ENCODE measurements at regions not wholly inside any gene's neighbourhood (a gene's known extent, or its start where the extent isn't known, plus 50 kb on each side); places are given as distances from the start of the nearest gene placed in this dataset.
"Not testable (repeated sequence)": the region's sequence is repeated elsewhere in the genome, so short reads cannot be mapped to it uniquely, and the experiment has no call there.

DNA sequence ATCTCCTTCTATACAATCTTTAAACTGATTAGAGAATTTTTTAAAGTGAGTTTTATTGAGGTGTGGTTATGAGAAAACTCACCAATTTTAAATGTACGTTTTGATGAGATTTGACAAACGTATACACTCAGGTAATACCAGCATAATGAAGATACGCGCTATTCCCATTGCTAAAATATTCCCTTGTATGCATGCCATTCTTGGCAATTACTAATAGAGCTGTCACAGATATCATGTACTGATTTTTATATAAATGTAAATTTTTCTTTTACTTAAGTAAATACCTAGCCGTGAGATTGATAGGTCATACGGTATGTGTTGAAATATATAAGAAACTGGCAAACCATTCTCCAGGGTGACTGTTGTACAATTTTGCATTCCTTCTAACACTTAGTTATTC lies 384.7 kb downstream of the PTH2R start:
- intact Hi-C loops (cut with DNase I), result no loop called here
- no peaks in the 10 kb centered on the region for H3K9me3 ChIP-seq
- H3K36me3 ChIP-seq, result no peaks in the 10 kb centered on the region
- no peaks in the 10 kb centered on the region for H3K27me3 ChIP-seq
- no peaks in the 10 kb centered on the region for H3K4me1 ChIP-seq
- no peak overlapping the region for H3K27ac ChIP-seq
- H3K4me3 ChIP-seq, result no peak overlapping the region
- no peak for DNase-seq (ENCODE audit: low spot score in 2 of 2)
- TF ChIP-seq, protein P1, sequence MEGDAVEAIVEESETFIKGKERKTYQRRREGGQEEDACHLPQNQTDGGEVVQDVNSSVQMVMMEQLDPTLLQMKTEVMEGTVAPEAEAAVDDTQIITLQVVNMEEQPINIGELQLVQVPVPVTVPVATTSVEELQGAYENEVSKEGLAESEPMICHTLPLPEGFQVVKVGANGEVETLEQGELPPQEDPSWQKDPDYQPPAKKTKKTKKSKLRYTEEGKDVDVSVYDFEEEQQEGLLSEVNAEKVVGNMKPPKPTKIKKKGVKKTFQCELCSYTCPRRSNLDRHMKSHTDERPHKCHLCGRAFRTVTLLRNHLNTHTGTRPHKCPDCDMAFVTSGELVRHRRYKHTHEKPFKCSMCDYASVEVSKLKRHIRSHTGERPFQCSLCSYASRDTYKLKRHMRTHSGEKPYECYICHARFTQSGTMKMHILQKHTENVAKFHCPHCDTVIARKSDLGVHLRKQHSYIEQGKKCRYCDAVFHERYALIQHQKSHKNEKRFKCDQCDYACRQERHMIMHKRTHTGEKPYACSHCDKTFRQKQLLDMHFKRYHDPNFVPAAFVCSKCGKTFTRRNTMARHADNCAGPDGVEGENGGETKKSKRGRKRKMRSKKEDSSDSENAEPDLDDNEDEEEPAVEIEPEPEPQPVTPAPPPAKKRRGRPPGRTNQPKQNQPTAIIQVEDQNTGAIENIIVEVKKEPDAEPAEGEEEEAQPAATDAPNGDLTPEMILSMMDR (IDR thresholded peaks at IDR 0.05), result no peak

DNA sequence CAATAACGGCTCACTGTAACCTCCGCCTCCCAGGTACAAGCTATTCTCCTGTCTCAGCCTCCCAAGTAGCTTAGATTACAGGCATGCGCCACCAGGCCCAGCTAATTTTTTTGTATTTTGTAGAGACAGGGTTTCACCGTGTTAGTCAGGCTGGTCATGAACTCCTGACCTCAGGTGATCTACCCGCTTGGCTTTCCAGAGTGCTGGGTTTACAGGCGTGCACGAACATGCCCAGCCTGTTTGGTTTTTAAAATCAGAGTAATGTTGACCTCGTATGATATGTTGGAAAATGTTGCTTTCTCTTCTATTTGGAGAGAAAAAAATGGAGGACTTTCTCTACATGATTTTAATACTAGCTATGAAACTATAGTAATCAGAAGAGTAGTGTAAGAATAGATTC lies 386.2 kb downstream of the PTH2R start:
- no peaks in the 10 kb centered on the region for H3K36me3 ChIP-seq
- H3K27me3 ChIP-seq, result no peaks in the 10 kb centered on the region
- no peak for DNase-seq (ENCODE audit: low spot score in 2 of 2)
- H3K27ac ChIP-seq, result no peak overlapping the region
- no peaks in the 10 kb centered on the region for H3K4me1 ChIP-seq
- no peaks in the 10 kb centered on the region for H3K9me3 ChIP-seq
- intact Hi-C loops (cut with DNase I), result no loop called here
- TF ChIP-seq, protein P1 (IDR thresholded peaks at IDR 0.05), result no peak
- no peak overlapping the region for H3K4me3 ChIP-seq

DNA sequence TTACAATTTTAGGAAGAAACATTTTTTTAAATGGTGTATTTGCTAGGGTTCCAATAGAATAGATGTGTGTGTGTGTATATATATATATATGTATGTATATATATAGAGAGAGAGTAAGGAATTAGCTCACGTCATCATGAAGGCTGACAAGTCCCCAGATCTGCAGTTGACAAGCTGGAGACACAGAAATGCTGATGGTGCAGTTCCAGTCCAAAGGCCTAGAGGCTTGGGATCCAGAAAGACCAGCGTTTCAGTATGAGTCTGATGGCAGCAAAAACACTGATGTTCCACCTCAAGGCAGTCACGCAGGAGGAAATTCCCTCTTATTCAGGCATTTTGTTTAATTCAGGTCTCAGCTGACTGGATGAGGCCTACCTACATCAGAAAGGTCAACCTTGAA lies 386.8 kb downstream of the PTH2R start:
- Histone ChIP-seq H3K4me1 (no peaks in the 10 kb centered on the region), H3K4me3 (no peak overlapping the region), H3K36me3 (no peaks in the 10 kb centered on the region), H3K27ac (no peak overlapping the region), H3K9me3 (no peaks in the 10 kb centered on the region), H3K27me3 (no peaks in the 10 kb centered on the region)
- DNase-seq (ENCODE audit: low spot score in 2 of 2), result no peak
- TF ChIP-seq, protein P1 (IDR thresholded peaks at IDR 0.05), result no peak
- intact Hi-C loops (cut with DNase I), result no loop called here

DNA sequence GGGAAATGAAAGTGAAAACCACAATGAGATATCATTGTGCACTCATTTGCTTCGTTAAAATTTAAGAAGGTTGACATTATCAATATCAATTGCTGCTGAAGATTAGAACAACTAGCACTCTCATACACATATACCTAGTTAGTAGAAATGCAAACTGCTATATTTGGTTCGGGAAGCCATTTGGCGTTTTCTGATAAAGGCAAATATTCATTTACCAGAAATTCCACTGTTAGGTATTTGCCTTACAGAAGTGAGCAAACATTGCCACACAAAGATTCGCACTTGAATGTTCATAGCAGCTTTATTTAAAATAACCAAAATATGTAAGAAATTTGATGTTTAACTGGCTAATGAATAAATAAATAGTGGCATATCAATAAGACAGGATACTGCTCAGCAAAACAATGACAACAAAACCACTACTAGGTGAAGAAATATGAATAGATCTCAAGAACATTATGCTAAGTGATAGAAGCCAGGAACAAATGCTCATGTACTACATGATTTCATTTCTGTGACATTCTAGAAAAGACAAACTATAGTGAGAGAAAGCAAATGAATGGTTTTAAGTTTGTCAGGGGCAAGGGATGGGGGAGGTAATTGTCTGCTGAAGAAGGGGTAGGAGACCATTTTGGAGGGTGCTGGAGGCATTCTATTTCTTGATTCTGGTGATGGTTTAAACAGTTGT lies 387.8 kb downstream of the PTH2R start:
- no peaks in the 10 kb centered on the region for H3K4me1 ChIP-seq
- no peak for DNase-seq (ENCODE audit: low spot score in 2 of 2)
- H3K36me3 ChIP-seq, result no peaks in the 10 kb centered on the region
- no peak overlapping the region for H3K27ac ChIP-seq
- no peak overlapping the region for H3K4me3 ChIP-seq
- H3K27me3 ChIP-seq, result no peaks in the 10 kb centered on the region
- no peaks in the 10 kb centered on the region for H3K9me3 ChIP-seq
- TF ChIP-seq, protein P1 (IDR thresholded peaks at IDR 0.05), result no peak
- intact Hi-C loops (cut with DNase I), result no loop called here

DNA sequence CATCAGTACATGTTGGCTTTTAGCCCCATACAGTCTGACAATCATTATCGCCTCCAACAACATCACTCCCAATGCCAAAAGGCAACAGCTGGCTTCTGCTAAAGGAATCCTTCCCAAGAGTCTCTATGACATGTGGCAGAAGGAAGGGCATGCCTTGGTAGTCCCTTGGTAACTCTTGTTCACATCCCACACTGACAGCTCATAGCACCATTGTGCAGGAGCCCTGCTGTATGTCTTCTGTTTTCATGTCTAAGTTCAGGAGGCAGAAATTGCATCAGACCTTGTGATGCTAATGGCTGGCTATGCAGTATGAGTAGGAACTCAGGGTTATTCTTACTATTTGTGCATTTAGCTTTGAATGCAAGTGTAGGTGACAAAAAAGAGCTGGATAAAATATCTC lies 392.1 kb downstream of the PTH2R start:
- Histone ChIP-seq H3K27ac (no peak overlapping the region), H3K27me3 (no peaks in the 10 kb centered on the region), H3K4me3 (no peak overlapping the region), H3K36me3 (no peaks in the 10 kb centered on the region), H3K9me3 (no peaks in the 10 kb centered on the region), H3K4me1 (no peaks in the 10 kb centered on the region)
- intact Hi-C loops (cut with DNase I), result no loop called here
- DNase-seq (ENCODE audit: low spot score in 2 of 2), result no peak
- TF ChIP-seq, protein P1 (IDR thresholded peaks at IDR 0.05), result no peak

DNA sequence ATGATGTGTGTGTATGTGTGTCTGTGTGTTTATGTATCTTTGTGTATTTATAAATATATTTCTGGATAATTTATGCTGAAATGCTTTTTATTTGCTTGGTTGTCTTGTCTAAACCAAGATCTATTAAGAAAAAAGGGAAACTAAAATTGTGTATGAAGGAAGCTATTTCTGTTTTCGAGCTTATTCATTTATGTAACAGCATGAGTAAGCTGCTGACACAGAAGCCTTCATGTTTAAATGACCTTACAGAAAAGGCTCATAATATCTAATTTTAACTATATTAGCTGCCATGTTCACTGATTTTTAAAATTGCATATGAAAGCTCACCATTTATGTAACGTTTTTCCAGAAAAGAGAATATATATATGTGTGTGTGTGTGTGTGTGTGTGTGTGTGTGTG lies 392.8 kb downstream of the PTH2R start:
- TF ChIP-seq, protein P1 (IDR thresholded peaks at IDR 0.05), result no peak
- no peak overlapping the region for H3K4me3 ChIP-seq
- H3K36me3 ChIP-seq, result no peaks in the 10 kb centered on the region
- H3K9me3 ChIP-seq, result no peaks in the 10 kb centered on the region
- no peaks in the 10 kb centered on the region for H3K27me3 ChIP-seq
- intact Hi-C loops (cut with DNase I), result no loop called here
- H3K4me1 ChIP-seq, result no peaks in the 10 kb centered on the region
- H3K27ac ChIP-seq, result no peak overlapping the region
- DNase-seq (ENCODE audit: low spot score in 2 of 2), result no peak

DNA sequence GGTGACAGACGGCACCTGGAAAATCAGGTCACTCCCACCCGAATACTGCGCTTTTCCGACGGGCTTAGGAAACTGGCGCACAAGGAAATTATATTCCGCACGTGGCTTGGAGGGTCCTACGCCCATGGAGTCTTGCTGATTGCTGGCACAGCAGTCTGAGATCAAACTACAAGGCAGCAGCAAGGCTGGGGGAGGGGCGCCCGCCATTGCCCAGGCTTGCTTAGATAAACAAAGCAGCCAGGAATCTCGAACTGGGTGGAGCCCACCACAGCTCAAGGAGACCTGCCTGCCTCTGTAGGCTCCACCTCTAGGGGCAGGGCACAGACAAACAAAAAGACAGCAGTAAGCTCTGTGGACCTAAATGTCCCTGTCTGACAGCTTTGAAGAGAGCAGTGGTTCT lies 394.3 kb downstream of the PTH2R start:
- intact Hi-C loops (cut with DNase I); H3K27ac ChIP-seq; H3K4me1 ChIP-seq: not testable (repeated sequence)

More for the DNA sequence above, 394.3 kb downstream of the PTH2R start:
- not testable (repeated sequence) for DNase-seq (ENCODE audit: low spot score in 2 of 2); H3K4me3 ChIP-seq; H3K27me3 ChIP-seq; H3K36me3 ChIP-seq; H3K9me3 ChIP-seq
